ENCODE measurements at regions not wholly inside any gene's neighbourhood (a gene's known extent, or its start where the extent isn't known, plus 50 kb on each side); places are given as distances from the start of the nearest gene placed in this dataset.

DNA sequence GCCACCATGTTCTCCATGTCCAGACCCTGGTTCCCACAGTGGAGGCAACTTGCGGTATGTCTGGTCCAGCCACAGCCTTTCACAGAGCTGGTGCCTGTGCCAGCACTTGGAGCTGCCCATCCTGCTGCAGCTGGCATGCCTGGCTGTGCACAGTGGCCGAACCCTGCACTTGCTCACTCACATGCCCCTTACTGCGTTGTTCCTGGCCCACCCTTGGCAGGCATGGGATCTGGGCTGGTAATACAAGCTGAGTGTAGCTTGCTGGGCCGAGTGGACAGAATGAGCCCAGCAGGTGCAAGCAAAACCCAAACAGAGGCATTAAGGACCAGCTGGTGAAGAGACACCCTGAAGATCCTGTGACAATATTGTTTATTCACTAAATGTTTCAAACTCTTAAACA lies 583.9 kb upstream of the SLITRK6 start:
- no peak overlapping the region for H3K4ac ChIP-seq (ENCODE audit: low read depth, low read length)
- no peaks in the 10 kb centered on the region for H3K4me1 Mint-ChIP-seq
- H3K27ac ChIP-seq (ENCODE audit: insufficient read length, low read depth, low read length) = no peak overlapping the region
- no peak overlapping the region for H2BK5ac ChIP-seq (ENCODE audit: insufficient read length, low read length)
- no peak overlapping the region for H2AFZ ChIP-seq (ENCODE audit: low read length)
- H3K79me1 ChIP-seq (ENCODE audit: insufficient read depth, low read depth, low read length, poor library complexity, severe bottlenecking) = no peaks in the 10 kb centered on the region
- no peak overlapping the region for H3K14ac ChIP-seq (ENCODE audit: insufficient read depth, low read length)
- H2BK15ac ChIP-seq (ENCODE audit: low read depth, low read length) = no peak overlapping the region
- no peak overlapping the region for H4K91ac ChIP-seq (ENCODE audit: insufficient read length, low read depth, low read length)
- no peak overlapping the region for H3K4me2 ChIP-seq (ENCODE audit: insufficient read depth, insufficient read length, low read length)
- H3K9ac ChIP-seq (ENCODE audit: extremely low read depth, insufficient read length, low read length) = no peak overlapping the region
- H3K23me2 ChIP-seq (ENCODE audit: insufficient read length, low read depth, low read length, poor library complexity, severe bottlenecking) = no peaks in the 10 kb centered on the region
- no CpG with 5 or more reads among the region's 4 CpGs for WGBS (ENCODE audit: extremely low coverage, insufficient read length, low lambda C conversion rate)
- TF ChIP-seq, protein P1, sequence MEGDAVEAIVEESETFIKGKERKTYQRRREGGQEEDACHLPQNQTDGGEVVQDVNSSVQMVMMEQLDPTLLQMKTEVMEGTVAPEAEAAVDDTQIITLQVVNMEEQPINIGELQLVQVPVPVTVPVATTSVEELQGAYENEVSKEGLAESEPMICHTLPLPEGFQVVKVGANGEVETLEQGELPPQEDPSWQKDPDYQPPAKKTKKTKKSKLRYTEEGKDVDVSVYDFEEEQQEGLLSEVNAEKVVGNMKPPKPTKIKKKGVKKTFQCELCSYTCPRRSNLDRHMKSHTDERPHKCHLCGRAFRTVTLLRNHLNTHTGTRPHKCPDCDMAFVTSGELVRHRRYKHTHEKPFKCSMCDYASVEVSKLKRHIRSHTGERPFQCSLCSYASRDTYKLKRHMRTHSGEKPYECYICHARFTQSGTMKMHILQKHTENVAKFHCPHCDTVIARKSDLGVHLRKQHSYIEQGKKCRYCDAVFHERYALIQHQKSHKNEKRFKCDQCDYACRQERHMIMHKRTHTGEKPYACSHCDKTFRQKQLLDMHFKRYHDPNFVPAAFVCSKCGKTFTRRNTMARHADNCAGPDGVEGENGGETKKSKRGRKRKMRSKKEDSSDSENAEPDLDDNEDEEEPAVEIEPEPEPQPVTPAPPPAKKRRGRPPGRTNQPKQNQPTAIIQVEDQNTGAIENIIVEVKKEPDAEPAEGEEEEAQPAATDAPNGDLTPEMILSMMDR (conservative IDR thresholded peaks at IDR 0.05) = no peak
- no peak overlapping the region for H4K5ac ChIP-seq (ENCODE audit: insufficient read length, low read depth, low read length)
- H3K27me3 ChIP-seq (ENCODE audit: insufficient read depth, low read length) = no peaks in the 10 kb centered on the region
- DNase-seq = no peak
- no peak overlapping the region for H2BK20ac ChIP-seq (ENCODE audit: low read depth, low read length, poor library complexity, severe bottlenecking)
- H4K20me1 ChIP-seq (ENCODE audit: control insufficient read depth, insufficient read depth, insufficient read length) = no peaks in the 10 kb centered on the region
- no peak overlapping the region for H4K8ac ChIP-seq (replicated peaks; ENCODE audit: insufficient read length, low read depth, low read length)
- H3T11ph ChIP-seq (ENCODE audit: low read length) = no peak overlapping the region
- H3K4me3 Mint-ChIP-seq = no peak overlapping the region
- no peak overlapping the region for H3K23ac ChIP-seq (ENCODE audit: insufficient read length, low read depth, low read length)
- no peaks in the 10 kb centered on the region for H3K79me2 ChIP-seq (ENCODE audit: insufficient read depth, low read length)
- H3K9me3 Mint-ChIP-seq = no peaks in the 10 kb centered on the region; a peak in 1 of 5 replicates
- H3K9me3 ChIP-seq (ENCODE audit: control insufficient read depth, low read depth, low read length) = no peaks in the 10 kb centered on the region
- no peak overlapping the region for H3K56ac ChIP-seq (ENCODE audit: insufficient read length, low read depth, low read length)
- no peak overlapping the region for H3K27ac Mint-ChIP-seq
- H2BK120ac ChIP-seq (ENCODE audit: low read depth, low read length, poor library complexity, severe bottlenecking) = no peak overlapping the region
- H2AK5ac ChIP-seq (ENCODE audit: insufficient read length, low read length) = no peak overlapping the region
- no peaks in the 10 kb centered on the region for H3K4me1 ChIP-seq (ENCODE audit: insufficient read depth, low read length)
- H3K36me3 Mint-ChIP-seq (ENCODE audit: insufficient read depth in 1 of 3, low read depth in 3 of 3) = no peaks in the 10 kb centered on the region; a peak in 1 of 7 replicates
- no peak overlapping the region for H3K18ac ChIP-seq (ENCODE audit: insufficient read length, low read depth, low read length)
- no peak overlapping the region for H2BK12ac ChIP-seq (ENCODE audit: insufficient read length, low read depth, low read length)
- H3K27me3 Mint-ChIP-seq (ENCODE audit: low read depth) = no peaks in the 10 kb centered on the region

Measured in H9 (cell line).